SK-N-MC (cell line): ENCODE measurements at regions not wholly inside any gene's neighbourhood (a gene's known extent, or its start where the extent isn't known, plus 50 kb on each side); places are given as distances from the start of the nearest gene placed in this dataset.

ENCODE experiments used
- EZH2 ChIP-seq: fragments of 200-600 bp; sonication (generic); IDR thresholded peaks from one replicate; pipeline ENCODE4 v1.6.1; 2017; ENCODE audit warnings: antibody characterized with exemption
- FOXP2 ChIP-seq: optimal IDR thresholded peaks from 2 replicates; pipeline ENCODE3; 2011; ENCODE audit warnings: mild to moderate bottlenecking, moderate library complexity; ENCODE audit not compliant: insufficient read depth; ENCODE audit errors: extremely low read length, control extremely low read depth
- POLR2AphosphoS5 ChIP-seq: IDR thresholded peaks from 2 replicates; pipeline ENCODE4 v1.6.1; 2012; ENCODE audit warnings: mild to moderate bottlenecking, low read depth, low read length, borderline replicate concordance

DNA sequence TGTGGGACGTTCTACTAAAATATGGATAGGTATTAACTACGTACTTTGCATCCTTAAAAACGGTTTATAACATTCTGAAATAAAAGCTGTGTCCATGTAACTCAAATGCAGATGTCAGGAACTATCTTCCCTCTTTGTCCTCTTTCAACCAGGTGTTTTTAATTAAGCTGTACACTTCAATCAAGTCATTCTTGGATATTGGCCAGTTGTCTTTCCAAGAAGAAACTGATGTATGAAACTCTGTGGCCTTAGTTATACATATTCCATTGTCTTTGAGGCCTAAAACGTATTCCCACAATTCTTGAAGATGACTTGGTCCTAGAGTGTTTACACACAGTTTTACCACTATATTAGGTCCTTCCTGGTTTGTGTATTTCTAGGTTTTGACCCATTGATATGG is 249.0 kb upstream of the CNTN5 start:
- TF ChIP-seq FOXP2 (no peak), POLR2AphosphoS5 (no peak), EZH2 (no peak)
